ENCODE measurements at regions not wholly inside any gene's neighbourhood (a gene's known extent, or its start where the extent isn't known, plus 50 kb on each side); places are given as distances from the start of the nearest gene placed in this dataset.

- CTCF ChIA-PET = no interaction called here
- Histone ChIP-seq H3K4me3 (ENCODE audit: low read length) (no peak overlapping the region), H3K79me2 (ENCODE audit: low read length) (peaks cover 95% of the 10 kb centered on the region), H2AFZ (ENCODE audit: low read length) (no peak overlapping the region), H3F3A (ENCODE audit: low read length, unreplicated experiment) (no peaks in the 10 kb centered on the region), H3K36me3 (ENCODE audit: low read depth, low read length) (peaks cover 32% of the 10 kb centered on the region), H3K27me3 (ENCODE audit: low read length) (no peaks in the 10 kb centered on the region), H3K9me3 (ENCODE audit: low read length) (no peaks in the 10 kb centered on the region), H3K4me1 (ENCODE audit: insufficient read depth, low read length) (peaks cover 19% of the 10 kb centered on the region), H3K9ac (ENCODE audit: low read length) (no peak overlapping the region), H3K9me2 (replicated peaks; ENCODE audit: low read length) (no peaks in the 10 kb centered on the region), H3K4me2 (ENCODE audit: low read length) (no peak overlapping the region), H4K20me1 (ENCODE audit: low read length) (peaks cover 48% of the 10 kb centered on the region; the same call in 1 of the 2 replicates), H3K27ac (ENCODE audit: low read length) (no peak overlapping the region)
- TF ChIP-seq EZH2 (IDR thresholded peaks at IDR 0.05; ENCODE audit: low read length, unreplicated experiment) = no peak
- no peak for TF ChIP-seq EZH2phosphoT487 (IDR thresholded peaks at IDR 0.05; ENCODE audit: borderline replicate concordance, low read length)
- no peak for TF ChIP-seq CTCF (conservative IDR thresholded peaks at IDR 0.05; ENCODE audit: low read depth, low read length)
- POLR2A ChIA-PET (ENCODE audit: unreplicated experiment) = no interaction called here
- no TSS peak for BruUV-seq (replicated peaks)
- ATAC-seq (no peak), DNase-seq (no peak)
- intact Hi-C loops (cut with micrococcal nuclease) = no loop called here
Measured at GRCh38 chr17:77346765-77347164, 206.0 kb downstream of the SEC14L1 start.

GRCh38 chr17:77347544-77347943 lies 206.8 kb downstream of the SEC14L1 start:
- H4K20me1 ChIP-seq (ENCODE audit: low read length) = peaks cover 50% of the 10 kb centered on the region; the same call in 1 of the 2 replicates
- CTCF ChIA-PET = no interaction called here
- intact Hi-C loops (cut with micrococcal nuclease) = no loop called here

More at GRCh38 chr17:77347544-77347943, 206.8 kb downstream of the SEC14L1 start:
- Histone ChIP-seq H3K4me2 (ENCODE audit: low read length) (no peak overlapping the region), H3K36me3 (ENCODE audit: low read depth, low read length) (peaks cover 32% of the 10 kb centered on the region), H3K4me1 (ENCODE audit: insufficient read depth, low read length) (peaks cover 11% of the 10 kb centered on the region), H2AFZ (ENCODE audit: low read length) (no peak overlapping the region), H3K79me2 (ENCODE audit: low read length) (peaks cover 93% of the 10 kb centered on the region), H3K9ac (ENCODE audit: low read length) (no peak overlapping the region), H3F3A (ENCODE audit: low read length, unreplicated experiment) (no peaks in the 10 kb centered on the region), H3K27ac (ENCODE audit: low read length) (no peak overlapping the region), H3K9me3 (ENCODE audit: low read length) (no peaks in the 10 kb centered on the region), H3K9me2 (replicated peaks; ENCODE audit: low read length) (no peaks in the 10 kb centered on the region), H3K4me3 (ENCODE audit: low read length) (no peak overlapping the region), H3K27me3 (ENCODE audit: low read length) (no peaks in the 10 kb centered on the region)
- DNase-seq (no peak), ATAC-seq (no peak)
- POLR2A ChIA-PET (ENCODE audit: unreplicated experiment) = no interaction called here
- TF ChIP-seq CTCF (conservative IDR thresholded peaks at IDR 0.05; ENCODE audit: low read depth, low read length) (no peak), EZH2phosphoT487 (IDR thresholded peaks at IDR 0.05; ENCODE audit: borderline replicate concordance, low read length) (no peak), EZH2 (IDR thresholded peaks at IDR 0.05; ENCODE audit: low read length, unreplicated experiment) (no peak)
- BruUV-seq (replicated peaks) = no TSS peak

Data from PC-3 (cell line).